ENCODE measurements at regions not wholly inside any gene's neighbourhood (a gene's known extent, or its start where the extent isn't known, plus 50 kb on each side); places are given as distances from the start of the nearest gene placed in this dataset.

DNA sequence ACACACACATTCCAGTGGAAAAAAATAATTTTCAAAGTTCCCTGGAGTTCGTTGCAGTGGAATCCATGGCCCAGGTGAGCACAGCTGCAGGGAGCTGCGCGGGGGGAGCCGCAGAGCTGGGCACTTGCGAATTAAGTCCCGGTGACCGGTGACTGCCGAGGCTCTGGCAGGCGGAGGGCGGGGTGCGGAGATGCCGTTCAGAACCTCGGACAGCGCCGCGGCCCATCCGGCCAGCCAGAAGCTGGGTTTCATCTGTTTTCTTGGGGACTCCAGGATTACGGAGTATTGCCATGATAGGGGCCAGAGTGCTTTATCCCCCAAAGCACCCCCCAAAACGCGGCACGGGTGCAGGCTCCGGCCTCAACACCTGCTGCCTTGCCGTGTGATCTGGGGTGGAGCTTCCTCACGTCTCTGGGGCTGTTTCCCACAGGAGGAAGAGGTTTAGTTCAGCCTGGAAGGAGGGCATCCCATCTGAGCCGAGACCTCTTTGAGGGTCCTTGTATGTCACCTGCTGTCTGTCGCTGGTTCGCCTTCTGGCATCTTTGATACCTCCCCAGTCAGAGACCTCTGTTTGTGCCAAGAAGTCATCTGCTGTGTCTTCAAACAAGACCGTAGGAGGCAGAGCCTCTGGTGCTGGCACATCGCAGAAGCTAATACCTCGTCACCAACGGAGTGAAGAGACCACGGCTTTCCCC lies 99.4 kb downstream of the YTHDF1 start:
- FAIRE-seq (no peak), DNase-seq (ENCODE audit: insufficient read length, low spot score) (no peak)

DNA sequence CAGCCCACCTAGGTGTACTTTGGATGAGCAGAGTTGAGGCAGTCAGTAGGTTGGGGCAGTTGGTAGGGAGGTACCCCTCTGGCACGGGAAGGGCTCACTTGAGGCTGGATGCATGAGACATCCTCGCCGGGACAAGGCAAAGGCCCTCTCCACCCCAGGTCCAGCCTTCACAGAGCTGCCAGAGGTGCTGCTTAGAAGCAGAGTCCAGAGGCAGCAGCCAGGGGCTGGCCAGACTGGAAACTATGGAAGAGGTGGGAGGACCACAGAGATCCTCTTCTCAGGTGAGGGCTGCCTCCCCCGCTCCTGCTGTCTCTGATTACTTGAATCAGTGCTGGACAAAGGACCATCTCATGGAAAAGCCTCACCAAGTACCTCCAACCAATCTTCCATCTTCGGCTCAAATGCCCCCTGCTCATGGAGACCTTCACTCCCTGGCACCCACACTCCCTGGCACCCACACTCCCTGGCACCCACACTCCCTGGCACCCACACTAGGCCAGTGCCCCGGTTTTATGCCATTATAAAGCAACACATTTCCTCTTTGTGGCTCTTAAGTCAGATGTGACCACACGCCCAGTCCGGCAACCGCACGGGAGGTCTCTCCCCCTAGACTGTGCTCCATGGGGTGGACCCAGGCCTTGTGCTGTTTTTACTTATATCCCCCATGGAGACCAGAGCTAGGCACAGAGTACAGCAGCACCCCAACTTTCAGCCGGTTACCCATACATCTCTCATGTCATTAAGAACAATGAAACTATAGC lies 100.1 kb downstream of the YTHDF1 start:
- DNase-seq (ENCODE audit: insufficient read length, low spot score) (no peak), FAIRE-seq (no peak)
- no peak for TF ChIP-seq POLR2A (IDR thresholded peaks at IDR 0.05; ENCODE audit: low read depth, low read length)

More for the DNA sequence above, 99.4 kb downstream of the YTHDF1 start:
- TF ChIP-seq POLR2A (IDR thresholded peaks at IDR 0.05; ENCODE audit: low read depth, low read length) = no peak

- DNase-seq (ENCODE audit: insufficient read length, low spot score) (no peak), FAIRE-seq (no peak)
- TF ChIP-seq POLR2A (IDR thresholded peaks at IDR 0.05; ENCODE audit: low read depth, low read length) = no peak
Measured at GRCh38 chr20:63114693-63115311, 101.1 kb downstream of the YTHDF1 start.

- no peak for TF ChIP-seq POLR2A (IDR thresholded peaks at IDR 0.05; ENCODE audit: low read depth, low read length)
- no peak for DNase-seq (ENCODE audit: insufficient read length, low spot score)
- no peak for FAIRE-seq
Measured at GRCh38 chr20:63114006-63114692, 101.8 kb downstream of the YTHDF1 start.

DNA sequence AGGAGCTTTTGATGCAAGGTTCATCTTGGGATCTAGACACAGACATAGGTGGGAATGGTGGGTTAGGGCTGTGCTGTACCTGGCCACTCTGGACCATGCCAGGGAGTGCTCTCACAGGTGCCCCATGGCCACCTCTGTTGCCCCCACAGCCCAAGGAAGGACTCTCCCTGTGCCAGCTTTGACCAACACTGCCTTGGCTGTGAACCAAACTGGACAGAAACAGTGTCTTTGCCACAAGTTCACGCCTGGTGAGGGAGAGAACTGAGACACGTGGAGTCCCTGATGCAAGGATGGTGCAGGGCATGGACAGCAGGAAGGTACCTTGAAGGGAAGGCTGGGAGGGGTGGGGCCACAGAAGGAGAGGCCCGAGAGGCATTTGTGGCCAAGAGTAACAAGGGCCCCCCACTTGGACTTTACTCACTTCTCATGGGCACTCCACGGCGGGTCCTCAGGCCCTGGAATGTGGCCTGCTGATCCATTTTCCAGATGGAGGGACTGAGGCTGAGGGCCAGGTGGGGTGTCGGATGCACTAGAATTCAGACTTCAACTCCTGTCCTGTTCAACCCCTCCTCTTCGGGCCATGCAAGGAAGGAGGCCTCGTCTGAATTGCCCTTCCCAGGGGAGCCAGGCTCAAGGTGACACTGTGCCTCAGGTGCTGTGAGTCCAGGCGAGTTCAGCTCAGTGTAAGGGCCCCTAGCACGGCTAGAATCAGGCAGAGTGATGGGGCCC lies 103.3 kb downstream of the YTHDF1 start:
- FAIRE-seq = no peak
- no peak for DNase-seq (ENCODE audit: insufficient read length, low spot score)
- no peak for TF ChIP-seq POLR2A (IDR thresholded peaks at IDR 0.05; ENCODE audit: low read depth, low read length)

GRCh38 chr20:63108247-63108646 lies 101.5 kb upstream of the BHLHE23 start:
- FAIRE-seq = no peak
- no peak for TF ChIP-seq POLR2A (IDR thresholded peaks at IDR 0.05; ENCODE audit: low read depth, low read length)
- no peak for DNase-seq (ENCODE audit: insufficient read length, low spot score)

DNA sequence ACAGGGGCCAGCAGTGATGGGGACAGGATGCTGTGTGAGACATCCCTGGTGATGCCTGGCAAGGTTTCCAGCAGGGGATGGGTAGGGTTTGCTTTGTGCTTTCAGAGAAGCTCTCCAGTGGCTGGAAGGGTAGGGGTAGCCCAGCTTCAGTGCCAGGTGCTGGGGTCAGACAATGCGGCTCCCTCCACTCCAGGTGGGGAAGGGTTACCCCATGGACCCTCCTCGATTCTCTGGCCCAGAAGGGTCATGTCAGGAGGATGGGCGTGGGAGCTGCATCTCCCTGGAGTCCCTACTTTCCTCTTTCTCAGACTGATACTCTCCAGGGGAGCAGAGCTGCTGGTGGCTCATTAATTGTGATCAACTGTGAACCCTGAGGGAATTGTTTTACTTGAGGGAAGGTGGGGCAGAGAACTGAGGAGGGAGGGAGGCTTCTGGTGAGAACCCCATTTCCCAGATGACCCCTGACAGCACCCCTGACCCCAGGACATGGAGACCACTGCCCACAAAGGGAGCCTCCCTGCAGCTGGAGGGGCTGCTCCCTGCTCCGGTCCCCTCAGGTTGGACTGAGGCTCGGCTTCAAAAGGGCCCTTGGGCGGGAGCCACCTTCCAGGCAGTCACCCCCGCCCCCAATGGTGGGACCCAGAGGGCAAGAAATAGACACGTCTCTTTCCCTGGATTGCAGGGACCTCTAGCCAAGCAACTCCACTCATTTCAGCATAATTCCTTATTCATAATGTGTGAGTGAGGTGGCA lies 100.9 kb upstream of the BHLHE23 start:
- TF ChIP-seq POLR2A (IDR thresholded peaks at IDR 0.05; ENCODE audit: low read depth, low read length) = no peak
- FAIRE-seq (no peak), DNase-seq (ENCODE audit: insufficient read length, low spot score) (no peak)

- DNase-seq (ENCODE audit: insufficient read length, low spot score) = no peak
- TF ChIP-seq POLR2A (IDR thresholded peaks at IDR 0.05; ENCODE audit: low read depth, low read length) = no peak
- FAIRE-seq = no peak
Measured at GRCh38 chr20:63106765-63107448, 100.1 kb upstream of the BHLHE23 start.

- TF ChIP-seq POLR2A (IDR thresholded peaks at IDR 0.05; ENCODE audit: low read depth, low read length) = no peak
- DNase-seq (ENCODE audit: insufficient read length, low spot score) (peak; percentile 40), FAIRE-seq (no peak)
Measured at GRCh38 chr20:63106108-63106764, 99.5 kb upstream of the BHLHE23 start.

- FAIRE-seq (no peak), DNase-seq (ENCODE audit: insufficient read length, low spot score) (no peak)
- no peak for TF ChIP-seq POLR2A (IDR thresholded peaks at IDR 0.05; ENCODE audit: low read depth, low read length)
Measured at GRCh38 chr20:63105211-63106107, 98.7 kb upstream of the BHLHE23 start.

Data from H54 (cell line).